Glutamatergic neuron (in vitro differentiated cells): ENCODE measurements at regions not wholly inside any gene's neighbourhood (a gene's known extent, or its start where the extent isn't known, plus 50 kb on each side); places are given as distances from the start of the nearest gene placed in this dataset.

ENCODE experiments used
- DNase-seq: peaks from one replicate; pipeline ENCODE4 v3.0.0; 2022
- H3K27ac Mint-ChIP-seq: one replicate; pipeline ENCODE4 v1.8.0; 2020; ENCODE audit warnings: mild to moderate bottlenecking, mixed read lengths, inconsistent platforms; ENCODE audit not compliant: unreplicated experiment
- H3K27me3 Mint-ChIP-seq: one replicate; pipeline ENCODE4 v1.8.0; 2020; ENCODE audit warnings: mild to moderate bottlenecking, moderate library complexity, mixed read lengths, inconsistent platforms; ENCODE audit not compliant: unreplicated experiment
- H3K36me3 Mint-ChIP-seq: one replicate; pipeline ENCODE4 v1.8.0; 2020; ENCODE audit warnings: mild to moderate bottlenecking, mixed read lengths, inconsistent platforms; ENCODE audit not compliant: unreplicated experiment
- H3K4me1 Mint-ChIP-seq: one replicate; pipeline ENCODE4 v1.8.0; 2020; ENCODE audit warnings: mild to moderate bottlenecking, low read depth, mixed read lengths, inconsistent platforms; ENCODE audit not compliant: unreplicated experiment
- H3K4me3 Mint-ChIP-seq: one replicate; pipeline ENCODE4 v1.8.0; 2020; ENCODE audit warnings: mild to moderate bottlenecking, mixed read lengths, inconsistent platforms; ENCODE audit not compliant: unreplicated experiment
- H3K9me3 Mint-ChIP-seq: one replicate; pipeline ENCODE4 v1.8.0; 2020; ENCODE audit warnings: mild to moderate bottlenecking, moderate library complexity, mixed read lengths, inconsistent platforms; ENCODE audit not compliant: unreplicated experiment
- TF ChIP-seq, protein P1 (sequence below): fragments of 200-600 bp; sonication (generic); IDR thresholded peaks from one replicate; pipeline ENCODE4 v1.5.0; 2021; ENCODE audit not compliant: partially characterized antibody, unreplicated experiment

GRCh38 chr18:78685250-78685979 lies 294.2 kb upstream of the SALL3 start:
- Mint-ChIP-seq H3K4me1 (peaks cover 2% of the 10 kb centered on the region), H3K27ac (no peak overlapping the region), H3K9me3 (peaks cover 2% of the 10 kb centered on the region), H3K36me3 (no peaks in the 10 kb centered on the region), H3K27me3 (no peaks in the 10 kb centered on the region), H3K4me3 (no peak overlapping the region)
- TF ChIP-seq, protein P1, sequence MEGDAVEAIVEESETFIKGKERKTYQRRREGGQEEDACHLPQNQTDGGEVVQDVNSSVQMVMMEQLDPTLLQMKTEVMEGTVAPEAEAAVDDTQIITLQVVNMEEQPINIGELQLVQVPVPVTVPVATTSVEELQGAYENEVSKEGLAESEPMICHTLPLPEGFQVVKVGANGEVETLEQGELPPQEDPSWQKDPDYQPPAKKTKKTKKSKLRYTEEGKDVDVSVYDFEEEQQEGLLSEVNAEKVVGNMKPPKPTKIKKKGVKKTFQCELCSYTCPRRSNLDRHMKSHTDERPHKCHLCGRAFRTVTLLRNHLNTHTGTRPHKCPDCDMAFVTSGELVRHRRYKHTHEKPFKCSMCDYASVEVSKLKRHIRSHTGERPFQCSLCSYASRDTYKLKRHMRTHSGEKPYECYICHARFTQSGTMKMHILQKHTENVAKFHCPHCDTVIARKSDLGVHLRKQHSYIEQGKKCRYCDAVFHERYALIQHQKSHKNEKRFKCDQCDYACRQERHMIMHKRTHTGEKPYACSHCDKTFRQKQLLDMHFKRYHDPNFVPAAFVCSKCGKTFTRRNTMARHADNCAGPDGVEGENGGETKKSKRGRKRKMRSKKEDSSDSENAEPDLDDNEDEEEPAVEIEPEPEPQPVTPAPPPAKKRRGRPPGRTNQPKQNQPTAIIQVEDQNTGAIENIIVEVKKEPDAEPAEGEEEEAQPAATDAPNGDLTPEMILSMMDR = no peak
- no peak for DNase-seq

DNA sequence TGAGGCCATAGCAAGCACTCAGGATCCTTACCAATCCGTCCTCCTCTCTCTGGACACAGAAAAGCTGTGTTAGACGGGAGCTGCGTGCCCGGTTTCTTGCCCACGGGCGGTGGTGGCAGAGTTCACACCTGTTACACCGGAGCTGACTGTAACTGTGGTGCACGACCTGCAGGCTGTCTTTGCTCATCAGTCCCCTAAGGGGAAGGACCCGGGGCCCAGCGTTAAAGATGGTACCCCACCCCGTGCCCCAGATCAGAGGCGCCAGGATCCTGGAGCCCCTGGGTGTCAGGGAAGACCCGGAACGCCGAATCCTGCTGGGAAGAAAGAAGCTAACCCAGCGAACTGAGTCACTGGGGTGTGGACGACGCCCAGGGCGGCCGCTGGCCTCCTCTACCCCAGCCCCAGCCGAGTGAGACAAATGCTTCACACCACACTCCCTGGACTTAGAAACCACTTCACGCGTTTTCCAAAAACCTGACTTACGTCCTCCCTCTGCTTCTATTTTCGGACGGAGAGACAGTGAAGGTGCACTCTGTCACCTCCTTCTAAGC lies 293.6 kb upstream of the SALL3 start:
- peaks cover 2% of the 10 kb centered on the region for H3K9me3 Mint-ChIP-seq
- H3K4me1 Mint-ChIP-seq = peaks cover 2% of the 10 kb centered on the region
- TF ChIP-seq, protein P1 = no peak
- DNase-seq = no peak
- no peak overlapping the region for H3K27ac Mint-ChIP-seq
- no peaks in the 10 kb centered on the region for H3K27me3 Mint-ChIP-seq
- H3K36me3 Mint-ChIP-seq = no peaks in the 10 kb centered on the region
- no peak overlapping the region for H3K4me3 Mint-ChIP-seq

- no peaks in the 10 kb centered on the region for H3K27me3 Mint-ChIP-seq
- TF ChIP-seq, protein P1 = no peak
- H3K27ac Mint-ChIP-seq = no peak overlapping the region
- no peak for DNase-seq
- peaks cover 2% of the 10 kb centered on the region for H3K9me3 Mint-ChIP-seq
- peaks cover 2% of the 10 kb centered on the region for H3K4me1 Mint-ChIP-seq
- H3K36me3 Mint-ChIP-seq = no peaks in the 10 kb centered on the region
- H3K4me3 Mint-ChIP-seq = no peak overlapping the region
Measured at GRCh38 chr18:78686976-78687685, 292.5 kb upstream of the SALL3 start.

DNA sequence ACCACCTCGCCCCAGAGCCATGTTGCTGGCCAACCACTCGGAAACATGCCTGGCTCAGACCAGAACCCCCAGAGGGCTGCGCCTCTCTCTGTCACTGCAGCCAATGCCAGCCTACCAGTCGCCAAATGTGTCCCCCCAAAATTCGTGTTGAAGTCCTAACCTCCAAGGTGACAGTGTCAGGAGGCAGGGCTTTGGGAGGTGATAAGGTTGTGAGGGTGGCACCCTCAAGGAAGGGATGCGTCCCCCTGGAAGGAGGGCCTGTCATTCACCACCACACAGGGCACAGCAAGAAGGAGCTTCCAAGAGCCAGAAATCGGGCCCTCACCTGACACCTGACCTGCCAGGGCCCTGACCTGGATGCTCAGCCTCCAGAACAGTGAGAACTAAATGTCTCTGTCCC lies 291.9 kb upstream of the SALL3 start:
- Mint-ChIP-seq H3K9me3 (peaks cover 2% of the 10 kb centered on the region), H3K36me3 (no peaks in the 10 kb centered on the region), H3K4me3 (no peak overlapping the region), H3K4me1 (peaks cover 1% of the 10 kb centered on the region), H3K27ac (no peak overlapping the region), H3K27me3 (no peaks in the 10 kb centered on the region)
- TF ChIP-seq, protein P1 = no peak
- DNase-seq = no peak

- Mint-ChIP-seq H3K27ac (no peak overlapping the region), H3K4me1 (no peaks in the 10 kb centered on the region), H3K4me3 (no peak overlapping the region), H3K36me3 (no peaks in the 10 kb centered on the region), H3K27me3 (no peaks in the 10 kb centered on the region), H3K9me3 (peaks cover 2% of the 10 kb centered on the region)
- TF ChIP-seq, protein P1 = no peak
- no peak for DNase-seq
Measured at GRCh38 chr18:78688249-78688648, 291.4 kb upstream of the SALL3 start.
